Esophagus squamous epithelium (tissue), 5 donors: ENCODE measurements at regions not wholly inside any gene's neighbourhood (a gene's known extent, or its start where the extent isn't known, plus 50 kb on each side); places are given as distances from the start of the nearest gene placed in this dataset.

Source experiments
- DNase-seq: peaks from one replicate; lab custom pipeline; 2025; lab: John Stamatoyannopoulos, UW
- H3K27ac ChIP-seq, 4 donors: fragments of 200-600 bp; sonication (generic); one replicate each; pipeline ENCODE4 v1.5.1; 2016 to 2019; ENCODE audit warnings: mild to moderate bottlenecking in 1 of 4
- H3K27me3 ChIP-seq, 4 donors: fragments of 200-600 bp; sonication (generic); 1 replicate in 3 of 4; 2 replicates in 1 of 4; pipeline versions ENCODE4 v1.5.1 to v1.6.0; 2017 to 2021; ENCODE audit warnings: antibody characterized with exemption in 1 of 4
- H3K36me3 ChIP-seq, 3 donors: fragments of 200-600 bp; sonication (generic); one replicate each; pipeline ENCODE4 v1.5.1; 2016 to 2019
- H3K4me1 ChIP-seq, 3 donors: fragments of 200-600 bp; sonication (generic); one replicate each; pipeline ENCODE4 v1.5.1; 2017 to 2019
- H3K4me3 ChIP-seq, 4 donors: fragments of 200-600 bp; sonication (generic); 1 replicate in 3 of 4; 2 replicates in 1 of 4; pipeline ENCODE4 v1.5.1; 2016 to 2019; ENCODE audit warnings: mild to moderate bottlenecking in 2 of 4, moderate library complexity in 1 of 4
- H3K9me3 ChIP-seq, 3 donors: fragments of 200-600 bp; sonication (generic); one replicate each; pipeline ENCODE4 v1.5.1; 2016 to 2019
- CTCF ChIP-seq, 6 experiments: fragments of 450-650 bp in 4 of 6; fragments of 200-600 bp in 2 of 6; sonication (generic) in 2 of 6; IDR thresholded peaks; one replicate each; pipeline ENCODE4 v1.5.1; 2016 to 2019; ENCODE audit warnings: antibody characterized with exemption in 6 of 6, mild to moderate bottlenecking in 4 of 6, moderate library complexity in 4 of 6
- POLR2A ChIP-seq, 4 donors: fragments of 450-650 bp; IDR thresholded peaks; one replicate each; pipeline ENCODE4 v1.6.1; 2017; ENCODE audit warnings: antibody characterized with exemption in 4 of 4, mild to moderate bottlenecking in 4 of 4, moderate library complexity in 3 of 4
- WGBS, 2 donors: methylation state at CpG; one replicate each; pipeline ENCODE4 v1.1.5; 2018; 5-methylcytosine and 5-hydroxymethylcytosine counted together
- intact Hi-C: fragments of 100-400 bp; cut with DNase I; formaldehyde crosslinking; loops from one replicate; pipeline ENCODE4 v1.15.0; 2022
- donor health status: DM: yes; HTN: yes; CAD: no.

GRCh38 chr17:62187681-62188080 is 122.6 kb upstream of the MED13 start:
- no peak for DNase-seq
- peaks cover 0 to 10% (median 0%) of the 10 kb centered on the region in 4 donors for H3K27me3 ChIP-seq
- no peaks in the 10 kb centered on the region for H3K9me3 ChIP-seq
- no peak overlapping the region for H3K4me3 ChIP-seq
- H3K27ac ChIP-seq, result no peak overlapping the region
- intact Hi-C loops, result no loop called here
- peaks cover 0 to 6% (median 0%) of the 10 kb centered on the region in 3 donors for H3K4me1 ChIP-seq
- H3K36me3 ChIP-seq, result no peaks in the 10 kb centered on the region
- TF ChIP-seq CTCF (IDR thresholded peaks at IDR 0.05) (no peak), POLR2A (IDR thresholded peaks at IDR 0.05) (no peak)
- WGBS, 2 donors, result 30 to 56% methylated on average over 2 of the region's 3 CpGs

GRCh38 chr17:62186841-62187240 is 121.8 kb upstream of the MED13 start:
- Histone ChIP-seq H3K4me3 (no peak overlapping the region), H3K27me3 (peaks cover 0 to 10% (median 0%) of the 10 kb centered on the region in 4 donors), H3K4me1 (peaks cover 0 to 6% (median 0%) of the 10 kb centered on the region in 3 donors), H3K36me3 (no peaks in the 10 kb centered on the region), H3K9me3 (no peaks in the 10 kb centered on the region), H3K27ac (no peak overlapping the region)
- TF ChIP-seq CTCF (IDR thresholded peaks at IDR 0.05) (no peak), POLR2A (IDR thresholded peaks at IDR 0.05) (no peak)
- intact Hi-C loops, result no loop called here
- no peak for DNase-seq
- WGBS, 2 donors, result 56 to 60% methylated on average over 3 of the region's 3 CpGs

- no peak overlapping the region for H3K27ac ChIP-seq
- peaks cover 0 to 13% (median 13%) of the 10 kb centered on the region in 3 donors for H3K9me3 ChIP-seq
- DNase-seq, result no peak
- WGBS, 2 donors, result 55 to 68% methylated on average over 1 of the region's 1 CpG
- intact Hi-C loops, result no loop called here
- no peak overlapping the region for H3K4me3 ChIP-seq
- no peaks in the 10 kb centered on the region for H3K36me3 ChIP-seq
- H3K27me3 ChIP-seq, result no peaks in the 10 kb centered on the region
- TF ChIP-seq CTCF (IDR thresholded peaks at IDR 0.05) (no peak), POLR2A (IDR thresholded peaks at IDR 0.05) (no peak)
- H3K4me1 ChIP-seq, result no peaks in the 10 kb centered on the region
These were observed 115.7 kb upstream of the MED13 start for GRCh38 chr17:62180772-62181171.

- WGBS, 2 donors, result 81 to 82% methylated on average over 5 of the region's 5 CpGs
- Histone ChIP-seq H3K27me3 (no peaks in the 10 kb centered on the region), H3K9me3 (peaks cover 0 to 13% (median 13%) of the 10 kb centered on the region in 3 donors), H3K27ac (no peak overlapping the region), H3K36me3 (no peaks in the 10 kb centered on the region), H3K4me1 (no peaks in the 10 kb centered on the region), H3K4me3 (no peak overlapping the region)
- intact Hi-C loops, result no loop called here
- DNase-seq, result no peak
- TF ChIP-seq CTCF (IDR thresholded peaks at IDR 0.05) (peak in 1 of 6 experiments; percentile 32), POLR2A (IDR thresholded peaks at IDR 0.05) (no peak)
These were observed 114.6 kb upstream of the MED13 start for GRCh38 chr17:62179525-62180161.

- Histone ChIP-seq H3K4me1 (no peaks in the 10 kb centered on the region), H3K4me3 (no peak overlapping the region), H3K9me3 (peaks cover 0 to 13% (median 13%) of the 10 kb centered on the region in 3 donors), H3K27ac (no peak overlapping the region), H3K27me3 (no peaks in the 10 kb centered on the region), H3K36me3 (no peaks in the 10 kb centered on the region)
- DNase-seq, result no peak
- intact Hi-C loops, result no loop called here
- no peak for TF ChIP-seq POLR2A (IDR thresholded peaks at IDR 0.05)
- no peak for TF ChIP-seq CTCF (IDR thresholded peaks at IDR 0.05)
- WGBS, 2 donors, result 56 to 65% methylated on average over 2 of the region's 2 CpGs
These were observed 113.5 kb upstream of the MED13 start for GRCh38 chr17:62178579-62178978.
